ENCODE measurements at regions not wholly inside any gene's neighbourhood (a gene's known extent, or its start where the extent isn't known, plus 50 kb on each side); places are given as distances from the start of the nearest gene placed in this dataset.

GRCh38 chr13:67916650-67917049, 686.5 kb upstream of the PCDH9 start:
- no peak for TF ChIP-seq EZH2 (IDR thresholded peaks at IDR 0.05)
- TF ChIP-seq POLR2AphosphoS5 (IDR thresholded peaks at IDR 0.05; ENCODE audit: borderline replicate concordance, low read depth, low read length): no peak

All from SK-N-MC (cell line).